Keratinocyte (primary cell): ENCODE measurements at regions not wholly inside any gene's neighbourhood (a gene's known extent, or its start where the extent isn't known, plus 50 kb on each side); places are given as distances from the start of the nearest gene placed in this dataset.

Experiments
- DNase-seq: peaks from one replicate; pipeline ENCODE4 v3.0.0-alpha.2; 2011; ENCODE audit warnings: low read depth, missing footprints, low spot score
- FAIRE-seq: peaks from 2 replicates; lab custom pipeline; 2011; peaks lifted over from hg19 to GRCh38; lab: Jason Lieb, UNC
- H2AFZ ChIP-seq: 2 replicates; pipeline ENCODE4 v1.6.0; 2012; ENCODE audit warnings: low read length, control low read depth, inconsistent platforms; ENCODE audit not compliant: control insufficient read depth
- H3K27ac ChIP-seq: 2 replicates; pipeline ENCODE4 v1.5.1; 2011; ENCODE audit warnings: low read length; ENCODE audit not compliant: control insufficient read depth, insufficient read depth
- H3K27me3 ChIP-seq: 3 replicates; pipeline ENCODE4 v1.6.0; 2011; ENCODE audit warnings: low read length; ENCODE audit not compliant: control insufficient read depth, insufficient read depth; ENCODE audit errors: extremely low read depth
- H3K36me3 ChIP-seq, 2 experiments: 2 replicates in 1 of 2; 3 replicates in 1 of 2; pipeline ENCODE4 v1.5.1; 2011; ENCODE audit warnings: low read length in 2 of 2, mild to moderate bottlenecking in 1 of 2; ENCODE audit not compliant: control insufficient read depth in 2 of 2, insufficient read depth in 2 of 2; ENCODE audit errors: extremely low read depth in 1 of 2
- H3K4me1 ChIP-seq: 3 replicates; pipeline ENCODE4 v1.5.1; 2011; ENCODE audit warnings: low read length; ENCODE audit not compliant: control insufficient read depth, insufficient read depth; ENCODE audit errors: extremely low read depth
- H3K4me2 ChIP-seq: 3 replicates; pipeline ENCODE4 v1.6.0; 2011; ENCODE audit warnings: low read depth, low read length; ENCODE audit not compliant: control insufficient read depth, insufficient read depth; ENCODE audit errors: extremely low read depth
- H3K4me3 ChIP-seq, 3 experiments: fragments of 200-600 bp in 1 of 3; sonication (generic) in 1 of 3; 2 replicates in 2 of 3; 3 replicates in 1 of 3; pipeline ENCODE4 v1.5.1; 2011 to 2016; ENCODE audit warnings: low read length in 3 of 3, mild to moderate bottlenecking in 3 of 3, control low read depth in 2 of 3, inconsistent platforms in 1 of 3, low read depth in 1 of 3, mixed read lengths in 1 of 3, mixed run types in 1 of 3, moderate library complexity in 1 of 3; ENCODE audit not compliant: control insufficient read depth in 2 of 3, insufficient read depth in 2 of 3; ENCODE audit errors: extremely low read depth in 1 of 3
- H3K79me2 ChIP-seq: 2 replicates; pipeline ENCODE4 v1.6.0; 2012; ENCODE audit warnings: low read length; ENCODE audit not compliant: control insufficient read depth, insufficient read depth
- H3K9ac ChIP-seq: 3 replicates; pipeline ENCODE4 v1.6.0; 2011; ENCODE audit warnings: low read length; ENCODE audit not compliant: control insufficient read depth, insufficient read depth; ENCODE audit errors: extremely low read depth
- H3K9me1 ChIP-seq: 3 replicates; pipeline ENCODE4 v1.6.0; 2011; ENCODE audit warnings: low read length; ENCODE audit not compliant: control insufficient read depth, insufficient read depth; ENCODE audit errors: extremely low read depth
- H3K9me3 ChIP-seq: 2 replicates; pipeline ENCODE4 v1.5.1; 2012; ENCODE audit warnings: low read depth, low read length; ENCODE audit not compliant: control insufficient read depth
- H4K20me1 ChIP-seq: 3 replicates; pipeline ENCODE4 v1.6.0; 2011; ENCODE audit warnings: low read length; ENCODE audit not compliant: control insufficient read depth, insufficient read depth; ENCODE audit errors: extremely low read depth
- CTCF ChIP-seq, 3 experiments: IDR thresholded peaks in 1 of 3; conservative IDR thresholded peaks in 1 of 3; optimal IDR thresholded peaks in 1 of 3; 2 replicates in 2 of 3; 3 replicates in 1 of 3; pipeline versions ENCODE3 to v1.5.1; 2011; ENCODE audit warnings: low read length in 3 of 3, mild to moderate bottlenecking in 3 of 3, moderate library complexity in 2 of 3, control low read depth in 1 of 3, inconsistent platforms in 1 of 3; ENCODE audit not compliant: insufficient read depth in 2 of 3; ENCODE audit errors: extremely low read depth in 1 of 3
- EZH2 ChIP-seq: IDR thresholded peaks from one replicate; pipeline ENCODE4 v1.6.1; 2012; ENCODE audit warnings: inconsistent platforms, mild to moderate bottlenecking, low read length, moderate library complexity
- dilution Hi-C: fragments of 300-500 bp; cut with MboI; formaldehyde crosslinking; loops from one replicate; pipeline ENCODE4 v1.7.0; 2020; ENCODE audit warnings: low sequenced_read_pairs; ENCODE audit not compliant: extremely low pct_ligation_motif_present

GRCh38 chr5:89351975-89352374 is 469.0 kb upstream of the MEF2C start:
- TF ChIP-seq CTCF (optimal IDR thresholded peaks at IDR 0.05 in 1 of 3, IDR thresholded peaks at IDR 0.05 in 1 of 3, conservative IDR thresholded peaks at IDR 0.05 in 1 of 3; ENCODE audit: extremely low read depth in 1 of 3, insufficient read depth in 2 of 3, low read length in 3 of 3) = no peak
- no peaks in the 10 kb centered on the region for H3K36me3 ChIP-seq
- FAIRE-seq = no peak
- H3K79me2 ChIP-seq = no peaks in the 10 kb centered on the region
- no peak overlapping the region for H3K4me3 ChIP-seq
- no peak overlapping the region for H3K4me2 ChIP-seq
- dilution Hi-C loops = no loop called here
- H3K9ac ChIP-seq = no peak overlapping the region
- no peak overlapping the region for H2AFZ ChIP-seq
- no peak for DNase-seq
- H3K27me3 ChIP-seq = no peaks in the 10 kb centered on the region
- no peaks in the 10 kb centered on the region for H4K20me1 ChIP-seq
- H3K27ac ChIP-seq = no peak overlapping the region
- H3K9me3 ChIP-seq = no peaks in the 10 kb centered on the region
- H3K4me1 ChIP-seq = no peaks in the 10 kb centered on the region
- H3K9me1 ChIP-seq = no peaks in the 10 kb centered on the region

DNA sequence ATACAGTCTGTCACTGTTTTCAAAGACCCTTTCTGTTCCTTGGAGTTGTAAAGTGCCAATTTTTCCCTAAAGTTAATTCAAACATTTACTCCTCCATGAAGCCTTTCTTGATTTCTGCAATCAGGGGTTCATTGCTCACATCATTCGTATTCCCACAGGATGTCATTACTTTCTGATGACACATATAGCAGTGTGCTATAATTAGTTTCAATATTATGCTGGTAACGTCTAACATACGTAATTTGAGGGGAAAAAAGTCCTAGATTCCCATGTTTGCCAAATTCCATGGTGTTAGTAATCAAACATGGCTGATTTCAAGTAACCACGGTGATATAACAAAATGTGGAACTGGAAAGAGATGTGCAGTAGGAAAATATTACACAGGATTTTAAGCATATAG is 468.2 kb upstream of the MEF2C start:
- dilution Hi-C loops = no loop called here
- Histone ChIP-seq H3K27ac (no peak overlapping the region), H3K27me3 (no peaks in the 10 kb centered on the region), H3K4me3 (no peak overlapping the region), H3K9me3 (no peaks in the 10 kb centered on the region), H3K79me2 (no peaks in the 10 kb centered on the region), H3K36me3 (no peaks in the 10 kb centered on the region), H3K9ac (no peak overlapping the region), H2AFZ (no peak overlapping the region), H3K9me1 (no peaks in the 10 kb centered on the region), H4K20me1 (no peaks in the 10 kb centered on the region), H3K4me1 (no peaks in the 10 kb centered on the region), H3K4me2 (no peak overlapping the region)
- DNase-seq (no peak), FAIRE-seq (no peak)
- TF ChIP-seq EZH2 (no peak), CTCF (optimal IDR thresholded peaks at IDR 0.05 in 1 of 3, IDR thresholded peaks at IDR 0.05 in 1 of 3, conservative IDR thresholded peaks at IDR 0.05 in 1 of 3; ENCODE audit: extremely low read depth in 1 of 3, insufficient read depth in 2 of 3, low read length in 3 of 3) (no peak)
